Bronchial epithelial cell (primary cell): ENCODE measurements at regions not wholly inside any gene's neighbourhood (a gene's known extent, or its start where the extent isn't known, plus 50 kb on each side); places are given as distances from the start of the nearest gene placed in this dataset.
A peak's percentile ranks its signal among the peaks of the same experiment; 100 is the strongest.
"Not testable (repeated sequence)": the region's sequence is repeated elsewhere in the genome, so short reads cannot be mapped to it uniquely, and the experiment has no call there.

Source experiments
- DNase-seq: peaks from one replicate; pipeline ENCODE4 v3.0.0-alpha.2; 2010; ENCODE audit warnings: low read depth
- FAIRE-seq: peaks from 2 replicates; lab custom pipeline; 2011; peaks lifted over from hg19 to GRCh38; lab: Jason Lieb, UNC
- H3K27me3 ChIP-seq: 2 replicates; pipeline ENCODE4 v1.5.1; 2011; ENCODE audit warnings: low read length; ENCODE audit not compliant: control insufficient read depth, insufficient read depth
- H3K36me3 ChIP-seq: 2 replicates; pipeline ENCODE4 v1.5.1; 2011; ENCODE audit warnings: low read length; ENCODE audit not compliant: control insufficient read depth, insufficient read depth
- H3K4me3 ChIP-seq: 2 replicates; pipeline ENCODE4 v1.5.1; 2011; ENCODE audit warnings: mild to moderate bottlenecking, low read depth, low read length, control low read depth

DNA sequence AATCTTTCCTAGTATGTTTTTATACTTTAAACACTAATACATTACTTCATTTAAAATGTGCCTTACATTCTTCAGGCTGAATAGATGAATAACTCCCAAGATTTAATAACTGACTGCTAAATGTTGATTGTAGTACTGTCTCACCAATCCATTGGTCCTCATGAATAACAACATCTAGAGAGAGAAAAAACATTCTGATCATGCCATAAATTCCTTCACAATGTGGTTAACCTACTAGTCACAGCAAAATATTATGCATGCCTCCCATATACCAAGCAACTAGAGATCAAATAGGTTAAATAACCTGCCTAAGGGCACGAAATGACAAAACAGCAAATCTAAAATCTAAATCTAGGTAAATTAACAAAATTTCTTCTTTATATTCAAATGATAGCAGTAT, 66.2 kb downstream of the SYT15 start:
- not testable (repeated sequence) for DNase-seq, FAIRE-seq, H3K27me3 ChIP-seq, H3K36me3 ChIP-seq, H3K4me3 ChIP-seq

DNA sequence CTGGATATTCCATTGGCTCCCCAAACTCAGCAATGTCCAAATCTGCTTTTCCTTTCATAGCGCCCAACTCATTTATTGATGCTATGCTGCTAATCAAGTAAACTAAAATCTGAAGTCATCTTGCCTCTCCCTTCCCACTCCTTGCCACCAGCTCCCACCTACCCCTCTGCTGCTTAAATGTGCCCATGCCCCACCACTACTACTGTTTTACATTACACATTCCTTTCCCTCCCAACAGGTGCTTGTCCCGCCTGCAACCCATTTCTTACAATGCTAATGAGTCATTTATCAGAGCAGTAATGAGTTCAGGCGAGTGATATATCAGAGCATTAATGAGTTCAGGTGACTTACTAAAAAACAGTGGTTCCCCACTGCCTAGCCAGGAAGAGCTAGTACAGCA, 67.2 kb downstream of the SYT15 start:
- not testable (repeated sequence) for H3K36me3 ChIP-seq, H3K27me3 ChIP-seq, DNase-seq, H3K4me3 ChIP-seq, FAIRE-seq

DNA sequence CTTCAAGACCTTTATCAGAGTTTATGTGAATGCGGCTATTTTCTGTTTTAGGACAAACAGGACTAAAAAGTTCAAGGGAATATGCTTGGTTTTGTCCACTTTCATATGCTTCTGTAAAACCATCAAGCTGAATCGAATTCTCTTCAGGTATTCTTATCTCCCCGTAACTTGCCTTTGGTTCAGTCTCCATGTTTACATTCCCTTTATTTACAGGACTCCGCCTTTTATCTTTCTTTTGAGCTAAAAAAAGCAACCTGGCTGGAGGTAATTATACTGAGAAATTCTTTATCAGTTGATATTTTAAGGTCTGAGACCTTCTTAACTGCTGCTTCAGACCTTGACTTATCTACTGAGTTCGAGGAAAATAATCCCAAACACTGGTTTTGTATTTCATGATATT, 72.0 kb downstream of the SYT15 start:
- not testable (repeated sequence) for H3K4me3 ChIP-seq, H3K36me3 ChIP-seq, FAIRE-seq, H3K27me3 ChIP-seq, DNase-seq

DNA sequence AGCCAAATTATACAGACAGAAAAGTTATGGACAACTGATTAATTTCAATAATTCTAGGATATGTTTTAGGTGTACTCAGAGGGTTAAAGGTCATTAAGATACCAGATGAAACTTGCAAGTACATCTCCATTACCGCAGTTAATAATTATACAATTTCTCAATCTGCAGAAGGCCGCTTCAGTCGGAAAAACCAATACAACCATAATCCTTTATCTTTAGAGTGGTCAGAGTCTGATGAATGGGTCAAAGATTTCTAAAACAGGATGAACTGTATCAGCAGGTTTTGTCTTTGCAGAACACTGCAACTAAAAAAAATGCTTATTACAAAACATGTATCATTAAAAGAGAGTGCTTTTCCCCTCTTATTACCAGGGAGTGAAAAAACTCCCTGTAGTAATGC, 78.5 kb downstream of the SYT15 start:
- H3K4me3 ChIP-seq, FAIRE-seq: not testable (repeated sequence)

DNA sequence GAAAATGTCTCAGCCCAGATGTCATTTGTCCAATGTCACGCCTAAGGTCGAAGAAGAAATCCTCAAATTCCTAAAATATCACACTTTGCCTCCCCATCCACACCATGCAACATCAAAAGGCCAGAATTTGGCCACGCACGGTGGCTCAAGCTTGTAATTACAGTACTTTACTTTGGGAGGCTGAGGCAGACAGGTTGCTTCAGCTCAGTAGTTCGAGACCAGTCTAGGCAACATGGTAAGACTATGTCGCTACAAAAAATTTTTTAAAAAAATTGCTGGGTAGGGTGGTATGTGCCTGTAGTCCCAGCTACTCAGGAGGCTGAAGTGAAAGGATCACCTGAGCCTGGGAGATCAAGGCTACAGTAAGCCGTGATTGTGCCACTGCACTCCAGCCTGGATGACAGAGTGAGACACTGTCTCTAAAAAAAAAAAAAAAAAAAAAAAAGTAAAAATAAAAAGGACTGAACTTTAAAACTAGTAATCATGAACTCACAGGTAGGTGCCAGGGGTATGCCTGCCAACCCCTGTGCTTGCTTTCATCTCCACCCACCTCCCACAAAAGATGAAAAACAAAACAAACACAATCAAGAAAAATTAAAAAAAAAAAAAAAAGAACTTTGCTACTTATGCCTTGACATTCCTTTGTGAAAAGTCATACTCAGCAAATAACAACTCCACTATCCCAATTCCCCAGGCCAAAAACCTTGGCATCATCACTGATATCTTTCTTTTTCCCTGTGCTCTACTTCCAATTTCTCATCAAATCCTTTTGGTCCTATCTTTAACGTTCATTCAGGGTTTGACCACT, 81.3 kb downstream of the SYT15 start:
- H3K27me3 ChIP-seq, FAIRE-seq, H3K4me3 ChIP-seq, H3K36me3 ChIP-seq: not testable (repeated sequence)
- peak; percentile 1 for DNase-seq

More for the DNA sequence above, 78.5 kb downstream of the SYT15 start:
- not testable (repeated sequence) for DNase-seq, H3K36me3 ChIP-seq, H3K27me3 ChIP-seq

DNA sequence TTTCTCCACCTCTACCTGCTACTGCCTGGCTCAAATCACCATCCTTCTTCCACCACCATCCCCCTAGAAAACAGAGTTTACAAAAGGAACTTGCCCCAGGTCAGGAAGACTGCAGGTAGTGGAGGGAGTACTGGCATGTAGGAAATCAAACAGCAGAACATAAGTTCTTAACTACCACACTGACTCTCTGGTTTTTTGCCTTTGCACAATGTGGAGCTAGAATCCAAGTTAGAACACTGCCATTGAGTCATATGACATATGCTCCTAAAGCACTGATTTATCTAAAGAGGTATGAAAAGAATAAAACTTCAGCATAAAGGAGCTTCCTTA, 81.9 kb downstream of the SYT15 start:
- H3K36me3 ChIP-seq, FAIRE-seq, H3K4me3 ChIP-seq, H3K27me3 ChIP-seq, DNase-seq: not testable (repeated sequence)

DNA sequence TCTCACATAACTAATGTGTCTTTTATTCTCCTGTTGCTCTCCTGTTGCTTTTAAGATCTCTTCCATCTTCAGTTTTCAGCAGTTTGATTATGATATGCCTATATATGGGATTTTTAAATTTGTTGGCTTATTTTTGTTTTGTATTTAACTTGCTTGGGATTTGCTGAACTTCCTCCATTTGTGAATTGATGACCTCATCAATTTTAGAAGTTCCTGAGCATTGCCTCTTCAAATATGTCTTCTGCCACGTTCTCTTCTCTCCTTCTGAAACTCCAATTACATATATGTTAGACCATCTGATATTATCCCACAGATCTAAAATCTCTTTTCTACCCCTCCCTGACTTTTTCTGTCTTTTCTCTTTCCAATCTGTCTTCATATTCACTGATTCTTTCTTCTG, 86.6 kb downstream of the SYT15 start:
- not testable (repeated sequence) for FAIRE-seq, H3K36me3 ChIP-seq, DNase-seq, H3K27me3 ChIP-seq, H3K4me3 ChIP-seq

DNA sequence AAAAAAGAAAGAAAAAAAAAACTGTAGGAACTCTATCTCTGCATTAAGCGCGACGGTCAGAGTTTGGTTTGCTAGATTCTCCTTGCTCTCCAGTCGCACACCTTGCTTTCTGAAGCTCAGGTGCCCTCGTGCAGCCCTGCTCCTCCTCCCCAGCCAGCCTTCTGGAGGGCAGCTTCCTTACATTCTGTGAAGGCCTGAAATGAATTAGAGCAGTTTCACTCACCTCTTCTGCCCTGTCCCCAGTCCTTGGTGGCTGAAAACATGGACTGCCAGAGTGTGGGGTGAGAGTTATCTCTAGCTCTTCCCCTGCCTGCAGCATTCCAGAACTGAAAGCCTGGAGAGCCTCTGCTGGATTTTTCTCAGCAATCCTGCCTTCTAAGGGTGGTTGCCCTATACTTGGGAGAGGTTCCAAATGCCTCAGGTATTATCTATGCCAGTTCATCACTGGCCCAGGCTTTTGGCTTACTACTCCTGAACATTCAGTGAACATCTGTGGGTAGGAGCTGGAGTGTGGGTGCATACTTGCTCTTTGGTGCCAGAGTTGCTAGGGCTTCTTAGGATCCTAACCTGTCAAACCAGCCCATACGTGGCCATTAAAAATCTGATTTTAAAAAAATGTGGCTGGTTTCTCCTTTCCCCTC, 89.5 kb downstream of the SYT15 start:
- H3K4me3 ChIP-seq, FAIRE-seq, H3K36me3 ChIP-seq, H3K27me3 ChIP-seq, DNase-seq: not testable (repeated sequence)

DNA sequence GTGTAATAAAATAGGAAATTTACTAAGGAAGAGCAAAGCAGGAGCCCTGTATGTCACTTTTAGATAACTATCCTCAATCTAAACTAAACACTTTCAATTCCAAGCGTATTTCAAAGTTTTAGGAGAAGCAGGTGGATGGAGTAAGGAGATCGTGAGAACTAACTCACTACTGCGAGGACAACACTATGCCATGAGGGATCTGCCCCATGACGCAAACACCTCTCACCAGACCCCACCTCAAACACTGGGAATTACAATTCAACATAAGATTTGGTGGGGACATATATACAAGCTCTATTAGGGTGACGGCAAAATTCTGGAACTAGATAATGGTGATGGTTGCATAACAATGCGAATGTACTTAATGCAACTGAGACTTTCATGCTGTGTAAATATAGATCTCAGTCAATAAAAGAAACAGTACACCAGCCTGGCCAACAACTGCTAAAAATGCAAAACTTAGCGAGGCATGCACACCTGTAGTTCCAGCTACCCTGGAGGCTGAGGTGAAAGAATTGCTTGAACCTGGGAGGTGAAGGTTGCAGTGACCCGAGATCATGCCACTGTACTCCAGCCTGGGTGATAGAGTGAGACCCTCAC, 99.0 kb downstream of the SYT15 start:
- not testable (repeated sequence) for H3K4me3 ChIP-seq, H3K27me3 ChIP-seq, H3K36me3 ChIP-seq, FAIRE-seq, DNase-seq

DNA sequence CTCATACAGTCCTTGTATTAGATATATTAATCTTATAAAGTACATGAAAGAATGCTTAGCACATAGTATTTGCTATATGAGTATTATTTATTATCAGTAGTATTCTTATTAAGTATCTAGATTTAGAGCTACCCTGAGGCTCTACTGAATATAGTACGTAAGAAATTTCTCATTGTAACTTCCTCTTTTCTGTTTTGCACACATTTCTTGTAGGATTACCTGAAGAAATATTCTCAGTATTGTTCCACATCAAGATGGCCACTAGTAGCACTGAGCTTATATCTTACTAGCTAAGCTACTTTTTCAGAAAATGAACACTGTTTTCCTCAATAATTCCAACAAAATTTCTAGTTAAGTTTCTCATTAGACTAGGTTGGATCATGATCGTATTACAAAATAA, 112.5 kb downstream of the SYT15 start:
- not testable (repeated sequence) for FAIRE-seq, H3K36me3 ChIP-seq

DNA sequence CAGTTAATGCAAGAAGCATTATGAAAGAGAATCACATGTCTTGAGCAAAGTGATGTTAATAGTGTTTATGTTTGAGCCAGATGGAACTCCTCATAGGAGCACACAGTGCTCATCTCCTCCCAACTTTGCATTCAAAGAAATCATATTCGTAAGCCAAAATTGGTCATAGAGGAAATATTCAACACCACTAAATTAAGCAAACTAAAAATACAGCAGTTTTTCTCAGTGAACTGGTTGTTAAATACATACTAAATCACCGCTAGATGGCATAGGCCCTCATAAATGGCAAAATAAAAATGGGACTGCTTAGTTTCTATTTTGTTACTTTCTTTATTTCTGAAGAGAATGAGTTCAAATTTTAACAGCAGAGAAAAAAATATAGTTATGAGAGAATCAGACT, 114.3 kb downstream of the SYT15 start:
- not testable (repeated sequence) for H3K27me3 ChIP-seq, FAIRE-seq, DNase-seq, H3K36me3 ChIP-seq, H3K4me3 ChIP-seq

More for the DNA sequence above, 112.5 kb downstream of the SYT15 start:
- H3K27me3 ChIP-seq, H3K4me3 ChIP-seq, DNase-seq: not testable (repeated sequence)

DNA sequence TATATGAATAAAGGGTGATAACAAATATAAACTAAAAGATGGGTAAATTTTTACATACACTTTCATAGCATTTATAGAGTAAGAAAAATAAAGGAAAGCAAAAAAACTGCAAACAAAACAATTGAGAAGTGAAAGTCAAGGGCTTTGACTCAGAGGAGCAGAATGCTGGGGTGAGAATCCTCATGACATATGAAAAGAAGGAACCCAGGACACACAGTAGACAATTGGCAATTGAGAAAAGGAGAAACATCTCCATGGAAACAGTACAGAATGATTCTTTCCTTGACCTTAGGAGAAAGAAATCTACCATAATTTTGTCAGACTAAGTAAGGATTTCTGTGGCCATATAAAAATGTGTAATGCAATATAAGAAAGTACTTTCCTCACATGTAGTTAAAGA, 138.3 kb downstream of the SYT15 start:
- H3K27me3 ChIP-seq, H3K4me3 ChIP-seq, H3K36me3 ChIP-seq, FAIRE-seq, DNase-seq: not testable (repeated sequence)

DNA sequence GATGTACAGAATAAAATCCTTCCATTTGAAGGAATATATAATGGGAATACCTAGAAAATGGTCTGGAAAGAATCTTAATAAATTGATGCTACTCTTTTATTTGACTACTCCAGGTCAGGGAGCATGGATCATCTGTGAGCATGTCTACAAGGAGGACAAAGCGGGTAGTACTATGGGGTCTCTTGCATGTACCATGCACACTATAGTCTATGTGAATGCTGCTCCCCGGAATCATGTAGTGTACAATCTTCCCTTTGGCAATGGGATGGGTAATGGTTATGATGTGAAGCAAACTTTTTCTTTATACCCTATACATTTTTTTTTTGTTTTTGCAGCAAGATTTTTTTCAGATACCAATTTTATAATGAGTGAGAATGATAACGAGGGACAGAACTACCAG, 139.1 kb downstream of the SYT15 start:
- FAIRE-seq, H3K36me3 ChIP-seq, H3K4me3 ChIP-seq, DNase-seq, H3K27me3 ChIP-seq: not testable (repeated sequence)
